ENCODE measurements at regions not wholly inside any gene's neighbourhood (a gene's known extent, or its start where the extent isn't known, plus 50 kb on each side); places are given as distances from the start of the nearest gene placed in this dataset.

DNA sequence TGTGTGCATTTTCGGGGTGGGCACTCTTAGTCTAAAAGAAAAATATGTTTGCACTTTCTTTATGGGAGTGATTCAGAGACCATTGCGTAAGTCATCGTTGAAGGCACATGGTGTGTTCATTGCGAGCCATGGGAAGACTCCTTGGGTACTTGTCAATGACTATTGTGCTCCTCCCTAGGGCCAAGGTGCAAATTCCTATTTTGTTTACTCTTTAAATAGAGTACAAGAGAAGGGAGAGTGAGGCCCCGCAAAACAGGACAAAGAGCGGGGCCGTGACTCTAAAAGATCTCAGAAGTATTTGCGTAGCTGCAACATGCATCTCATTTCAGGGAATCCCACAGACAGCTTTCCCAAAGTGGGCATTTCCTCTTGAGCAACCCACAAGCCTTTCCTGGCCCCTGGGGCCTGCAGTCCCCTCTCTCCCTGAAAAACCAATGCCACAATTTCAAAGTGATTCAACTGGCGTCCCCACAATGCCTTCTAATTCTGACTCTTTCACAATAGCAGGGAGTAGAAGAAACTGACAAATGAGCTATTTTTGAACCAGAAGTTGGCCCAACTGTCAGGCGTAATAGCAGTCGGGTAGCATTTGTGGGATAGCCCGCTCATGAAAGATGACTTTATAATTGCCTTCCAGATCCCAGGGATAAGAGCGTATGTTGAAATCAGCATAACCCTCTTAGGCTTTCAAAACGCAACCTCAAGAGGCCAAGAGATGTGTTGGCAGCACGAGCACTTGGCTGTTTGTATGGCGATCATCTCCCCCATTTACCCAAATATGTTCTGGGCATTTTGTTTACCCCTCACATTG is 277.9 kb upstream of the BMP2 start:
- TF ChIP-seq, protein P1, sequence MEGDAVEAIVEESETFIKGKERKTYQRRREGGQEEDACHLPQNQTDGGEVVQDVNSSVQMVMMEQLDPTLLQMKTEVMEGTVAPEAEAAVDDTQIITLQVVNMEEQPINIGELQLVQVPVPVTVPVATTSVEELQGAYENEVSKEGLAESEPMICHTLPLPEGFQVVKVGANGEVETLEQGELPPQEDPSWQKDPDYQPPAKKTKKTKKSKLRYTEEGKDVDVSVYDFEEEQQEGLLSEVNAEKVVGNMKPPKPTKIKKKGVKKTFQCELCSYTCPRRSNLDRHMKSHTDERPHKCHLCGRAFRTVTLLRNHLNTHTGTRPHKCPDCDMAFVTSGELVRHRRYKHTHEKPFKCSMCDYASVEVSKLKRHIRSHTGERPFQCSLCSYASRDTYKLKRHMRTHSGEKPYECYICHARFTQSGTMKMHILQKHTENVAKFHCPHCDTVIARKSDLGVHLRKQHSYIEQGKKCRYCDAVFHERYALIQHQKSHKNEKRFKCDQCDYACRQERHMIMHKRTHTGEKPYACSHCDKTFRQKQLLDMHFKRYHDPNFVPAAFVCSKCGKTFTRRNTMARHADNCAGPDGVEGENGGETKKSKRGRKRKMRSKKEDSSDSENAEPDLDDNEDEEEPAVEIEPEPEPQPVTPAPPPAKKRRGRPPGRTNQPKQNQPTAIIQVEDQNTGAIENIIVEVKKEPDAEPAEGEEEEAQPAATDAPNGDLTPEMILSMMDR (IDR thresholded peaks at IDR 0.05; ENCODE audit: low read depth, low read length) = no peak
- Histone ChIP-seq H3K27me3 (ENCODE audit: control insufficient read depth, insufficient read depth, low read length) (no peaks in the 10 kb centered on the region), H3K4me3 (ENCODE audit: low read depth, low read length) (no peak overlapping the region), H3K9me3 (ENCODE audit: control insufficient read depth, insufficient read depth, low read length) (no peaks in the 10 kb centered on the region), H3K27ac (ENCODE audit: low read depth, low read length) (no peak overlapping the region)
- no peak for DNase-seq (ENCODE audit: low read depth, low spot score)
- CTCF ChIA-PET = no interaction called here
- POLR2A ChIA-PET = no interaction called here

- H3K27me3 ChIP-seq (ENCODE audit: control insufficient read depth, insufficient read depth, low read length) = peaks cover 2% of the 10 kb centered on the region
- DNase-seq (ENCODE audit: low read depth, low spot score) = no peak
- H3K4me3 ChIP-seq (ENCODE audit: low read depth, low read length) = no peak overlapping the region
- ChIA-PET CTCF (no interaction called here), POLR2A (no interaction called here)
- no peak overlapping the region for H3K27ac ChIP-seq (ENCODE audit: low read depth, low read length)
- TF ChIP-seq, protein P1 (IDR thresholded peaks at IDR 0.05; ENCODE audit: low read depth, low read length) = no peak
- H3K9me3 ChIP-seq (ENCODE audit: control insufficient read depth, insufficient read depth, low read length) = no peaks in the 10 kb centered on the region
Measured at GRCh38 chr20:6485351-6485750, 282.1 kb upstream of the BMP2 start.

- no peak overlapping the region for H3K27ac ChIP-seq (ENCODE audit: low read depth, low read length)
- no peak for DNase-seq (ENCODE audit: low read depth, low spot score)
- TF ChIP-seq, protein P1 (IDR thresholded peaks at IDR 0.05; ENCODE audit: low read depth, low read length) = no peak
- H3K9me3 ChIP-seq (ENCODE audit: control insufficient read depth, insufficient read depth, low read length) = no peaks in the 10 kb centered on the region
- no peak overlapping the region for H3K4me3 ChIP-seq (ENCODE audit: low read depth, low read length)
- H3K27me3 ChIP-seq (ENCODE audit: control insufficient read depth, insufficient read depth, low read length) = peaks cover 2% of the 10 kb centered on the region
- ChIA-PET POLR2A (no interaction called here), CTCF (no interaction called here)
Measured at GRCh38 chr20:6483727-6484126, 283.8 kb upstream of the BMP2 start.

GRCh38 chr20:6482486-6482885 is 285.0 kb upstream of the BMP2 start:
- H3K9me3 ChIP-seq (ENCODE audit: control insufficient read depth, insufficient read depth, low read length) = no peaks in the 10 kb centered on the region
- CTCF ChIA-PET = no interaction called here
- H3K27ac ChIP-seq (ENCODE audit: low read depth, low read length) = no peak overlapping the region
- POLR2A ChIA-PET = no interaction called here
- no peak overlapping the region for H3K4me3 ChIP-seq (ENCODE audit: low read depth, low read length)
- H3K27me3 ChIP-seq (ENCODE audit: control insufficient read depth, insufficient read depth, low read length) = peaks cover 2% of the 10 kb centered on the region
- no peak for DNase-seq (ENCODE audit: low read depth, low spot score)
- TF ChIP-seq, protein P1 (IDR thresholded peaks at IDR 0.05; ENCODE audit: low read depth, low read length) = no peak

GRCh38 chr20:6480328-6481200 is 286.9 kb upstream of the BMP2 start:
- DNase-seq (ENCODE audit: low read depth, low spot score) = no peak
- no peak overlapping the region for H3K4me3 ChIP-seq (ENCODE audit: low read depth, low read length)
- no peak overlapping the region for H3K27ac ChIP-seq (ENCODE audit: low read depth, low read length)
- ChIA-PET CTCF (no interaction called here), POLR2A (no interaction called here)
- H3K27me3 ChIP-seq (ENCODE audit: control insufficient read depth, insufficient read depth, low read length) = peaks cover 2% of the 10 kb centered on the region
- no peaks in the 10 kb centered on the region for H3K9me3 ChIP-seq (ENCODE audit: control insufficient read depth, insufficient read depth, low read length)
- TF ChIP-seq, protein P1 (IDR thresholded peaks at IDR 0.05; ENCODE audit: low read depth, low read length) = no peak

Data from AG04450 (cell line).